Lower lobe of right lung (tissue), 2 donors: ENCODE measurements at regions not wholly inside any gene's neighbourhood (a gene's known extent, or its start where the extent isn't known, plus 50 kb on each side); places are given as distances from the start of the nearest gene placed in this dataset.

ENCODE experiments used
- ATAC-seq, 2 donors: fragments of 200-7000 bp; cut with Tn5 transposase; one replicate each; pipeline ENCODE4 v1.9.1; 2020 to 2022; ENCODE audit warnings: mild to moderate bottlenecking in 2 of 2, moderate library complexity in 2 of 2
- DNase-seq: peaks from one replicate; pipeline ENCODE4 v3.0.0-alpha.2; 2020
- H3K27ac ChIP-seq: fragments of 200-600 bp; one replicate; pipeline ENCODE4 v1.8.0; 2022
- H3K27me3 ChIP-seq: fragments of 200-600 bp; one replicate; pipeline ENCODE4 v1.8.0; 2022; ENCODE audit warnings: low read depth
- H3K36me3 ChIP-seq: fragments of 200-600 bp; one replicate; pipeline ENCODE4 v1.8.0; 2022; ENCODE audit warnings: mild to moderate bottlenecking
- H3K4me1 ChIP-seq: fragments of 200-600 bp; one replicate; pipeline ENCODE4 v1.8.0; 2022
- H3K4me3 ChIP-seq: fragments of 200-600 bp; one replicate; pipeline ENCODE4 v1.8.0; 2022; ENCODE audit warnings: mild to moderate bottlenecking
- H3K9me3 ChIP-seq: fragments of 200-600 bp; one replicate; pipeline ENCODE4 v1.8.0; 2022
- CTCF ChIP-seq: fragments of 200-600 bp; IDR thresholded peaks from one replicate; pipeline ENCODE4 v1.8.0; 2022; ENCODE audit warnings: antibody characterized with exemption, mild to moderate bottlenecking
- intact Hi-C: fragments of 100-400 bp; cut with DNase I; formaldehyde crosslinking; loops from one replicate; pipeline ENCODE4 v1.11.0; 2022
- donor health status: DM: no; HTN: yes; CAD: no; lungs with severe emphysema.

GRCh38 chr18:10381516-10381915 is 72.9 kb upstream of the APCDD1 start:
- DNase-seq (no peak), ATAC-seq (no peak)
- Histone ChIP-seq H3K9me3 (no peaks in the 10 kb centered on the region), H3K4me1 (peaks cover 6% of the 10 kb centered on the region), H3K4me3 (no peak overlapping the region), H3K36me3 (no peaks in the 10 kb centered on the region), H3K27ac (no peak overlapping the region), H3K27me3 (no peaks in the 10 kb centered on the region)
- intact Hi-C loops, result no loop called here
- TF ChIP-seq CTCF, result no peak

- no peaks in the 10 kb centered on the region for H3K27me3 ChIP-seq
- DNase-seq, result no peak
- no peaks in the 10 kb centered on the region for H3K36me3 ChIP-seq
- TF ChIP-seq CTCF, result no peak
- H3K4me1 ChIP-seq, result peaks cover 6% of the 10 kb centered on the region
- intact Hi-C loops, result no loop called here
- H3K4me3 ChIP-seq, result no peak overlapping the region
- H3K27ac ChIP-seq, result no peak overlapping the region
- ATAC-seq, result no peak
- no peaks in the 10 kb centered on the region for H3K9me3 ChIP-seq
These were observed 72.5 kb upstream of the APCDD1 start for GRCh38 chr18:10381951-10382350.

GRCh38 chr18:10386049-10386448 is 68.4 kb upstream of the APCDD1 start:
- no peak overlapping the region for H3K27ac ChIP-seq
- H3K4me3 ChIP-seq, result no peak overlapping the region
- intact Hi-C loops, result no loop called here
- H3K36me3 ChIP-seq, result no peaks in the 10 kb centered on the region
- H3K27me3 ChIP-seq, result no peaks in the 10 kb centered on the region
- no peak for TF ChIP-seq CTCF
- no peaks in the 10 kb centered on the region for H3K4me1 ChIP-seq
- H3K9me3 ChIP-seq, result no peaks in the 10 kb centered on the region
- DNase-seq (no peak), ATAC-seq (no peak)

- Histone ChIP-seq H3K36me3 (no peaks in the 10 kb centered on the region), H3K4me1 (no peaks in the 10 kb centered on the region), H3K27me3 (no peaks in the 10 kb centered on the region), H3K27ac (no peak overlapping the region), H3K9me3 (no peaks in the 10 kb centered on the region), H3K4me3 (no peak overlapping the region)
- no peak for TF ChIP-seq CTCF
- DNase-seq, result no peak
- intact Hi-C loops, result no loop called here
- no peak for ATAC-seq
These were observed 67.5 kb upstream of the APCDD1 start for GRCh38 chr18:10386956-10387355.

GRCh38 chr18:10387399-10387798 is 67.0 kb upstream of the APCDD1 start:
- no peak for ATAC-seq
- no peaks in the 10 kb centered on the region for H3K36me3 ChIP-seq
- no peaks in the 10 kb centered on the region for H3K9me3 ChIP-seq
- H3K27ac ChIP-seq, result no peak overlapping the region
- H3K27me3 ChIP-seq, result no peaks in the 10 kb centered on the region
- H3K4me3 ChIP-seq, result no peak overlapping the region
- H3K4me1 ChIP-seq, result no peaks in the 10 kb centered on the region
- no peak for TF ChIP-seq CTCF
- intact Hi-C loops, result no loop called here
- no peak for DNase-seq

- Histone ChIP-seq H3K9me3 (no peaks in the 10 kb centered on the region), H3K4me1 (no peaks in the 10 kb centered on the region), H3K36me3 (no peaks in the 10 kb centered on the region), H3K4me3 (no peak overlapping the region), H3K27ac (no peak overlapping the region), H3K27me3 (no peaks in the 10 kb centered on the region)
- TF ChIP-seq CTCF, result no peak
- intact Hi-C loops, result no loop called here
- no peak for DNase-seq
- ATAC-seq, result no peak
These were observed 66.1 kb upstream of the APCDD1 start for GRCh38 chr18:10388373-10388772.
